ENCODE measurements at regions not wholly inside any gene's neighbourhood (a gene's known extent, or its start where the extent isn't known, plus 50 kb on each side); places are given as distances from the start of the nearest gene placed in this dataset.

- Histone ChIP-seq H3K9me3 (ENCODE audit: control insufficient read depth in 1 of 2, low read length in 2 of 2) (no peaks in the 10 kb centered on the region), H3K4me3 (ENCODE audit: low read depth in 1 of 2, low read length in 2 of 2) (no peak overlapping the region), H3K4me1 (ENCODE audit: control insufficient read depth in 1 of 2, insufficient read depth in 2 of 2, low read length in 2 of 2) (peaks cover 0 to 3% of the 10 kb centered on the region in 2 donors), H3K27me3 (ENCODE audit: control insufficient read depth in 1 of 2, insufficient read depth in 2 of 2, low read length in 2 of 2) (no peaks in the 10 kb centered on the region), H3K36me3 (ENCODE audit: control insufficient read depth in 1 of 2, insufficient read depth in 2 of 2, low read length in 2 of 2) (no peaks in the 10 kb centered on the region), H3K27ac (ENCODE audit: low read depth, low read length) (no peak overlapping the region), H3K9ac (ENCODE audit: low read depth in 1 of 2, low read length in 2 of 2) (no peak overlapping the region)
These were observed 101.5 kb upstream of the RAB11FIP2 start for GRCh38 chr10:118148247-118148646.

DNA sequence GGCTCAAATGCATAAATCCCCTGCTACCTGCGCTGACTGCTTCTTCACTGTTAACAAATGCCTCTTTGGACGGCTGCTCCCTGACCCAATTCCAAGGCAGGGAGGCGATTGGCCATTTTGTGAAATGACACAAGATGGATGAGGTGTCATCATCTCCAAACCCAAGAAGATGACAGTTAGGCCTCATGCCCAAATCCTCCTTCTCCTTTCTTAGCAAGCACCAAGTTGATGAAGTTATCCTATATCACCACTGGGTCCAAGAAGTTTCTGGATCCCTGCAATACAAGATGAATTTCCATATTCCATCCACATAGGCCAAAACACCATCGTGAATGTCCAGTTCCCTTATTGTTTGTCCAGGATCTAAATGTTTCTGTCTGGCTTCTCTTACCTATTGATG is 98.5 kb upstream of the RAB11FIP2 start:
- H3K27me3 ChIP-seq (ENCODE audit: control insufficient read depth in 1 of 2, insufficient read depth in 2 of 2, low read length in 2 of 2), result no peaks in the 10 kb centered on the region
- no peaks in the 10 kb centered on the region for H3K9me3 ChIP-seq (ENCODE audit: control insufficient read depth in 1 of 2, low read length in 2 of 2)
- H3K27ac ChIP-seq (ENCODE audit: low read depth, low read length), result no peak overlapping the region
- no peaks in the 10 kb centered on the region for H3K4me1 ChIP-seq (ENCODE audit: control insufficient read depth in 1 of 2, insufficient read depth in 2 of 2, low read length in 2 of 2)
- H3K4me3 ChIP-seq (ENCODE audit: low read depth in 1 of 2, low read length in 2 of 2), result no peak overlapping the region
- no peaks in the 10 kb centered on the region for H3K36me3 ChIP-seq (ENCODE audit: control insufficient read depth in 1 of 2, insufficient read depth in 2 of 2, low read length in 2 of 2)
- no peak overlapping the region for H3K9ac ChIP-seq (ENCODE audit: low read depth in 1 of 2, low read length in 2 of 2)

- Histone ChIP-seq H3K36me3 (ENCODE audit: control insufficient read depth in 1 of 2, insufficient read depth in 2 of 2, low read length in 2 of 2) (no peaks in the 10 kb centered on the region), H3K9me3 (ENCODE audit: control insufficient read depth in 1 of 2, low read length in 2 of 2) (no peaks in the 10 kb centered on the region), H3K27ac (ENCODE audit: low read depth, low read length) (no peak overlapping the region), H3K9ac (ENCODE audit: low read depth in 1 of 2, low read length in 2 of 2) (no peak overlapping the region), H3K27me3 (ENCODE audit: control insufficient read depth in 1 of 2, insufficient read depth in 2 of 2, low read length in 2 of 2) (no peaks in the 10 kb centered on the region), H3K4me3 (ENCODE audit: low read depth in 1 of 2, low read length in 2 of 2) (no peak overlapping the region), H3K4me1 (ENCODE audit: control insufficient read depth in 1 of 2, insufficient read depth in 2 of 2, low read length in 2 of 2) (no peaks in the 10 kb centered on the region)
These were observed 94.7 kb upstream of the RAB11FIP2 start for GRCh38 chr10:118141471-118141870.

DNA sequence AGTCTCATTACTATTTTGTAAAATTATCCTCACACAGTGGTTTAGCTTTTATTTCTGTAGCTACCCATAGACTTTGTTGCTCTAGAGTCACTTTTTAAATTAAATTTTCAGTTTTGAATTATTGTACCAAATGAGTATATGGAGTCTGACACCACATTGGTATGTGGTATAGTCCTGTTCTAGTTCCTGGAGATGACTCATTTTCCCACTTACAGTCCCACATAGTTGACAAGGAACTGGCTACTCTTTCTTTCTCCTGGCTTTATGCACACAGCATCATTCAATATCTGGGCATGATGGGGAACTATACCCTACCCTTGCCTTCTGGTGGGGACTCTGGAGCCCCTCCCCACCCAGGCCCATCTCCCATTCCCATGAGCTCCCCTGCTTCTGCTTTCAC is 92.6 kb upstream of the RAB11FIP2 start:
- H3K27ac ChIP-seq (ENCODE audit: low read depth, low read length), result no peak overlapping the region
- H3K27me3 ChIP-seq (ENCODE audit: control insufficient read depth in 1 of 2, insufficient read depth in 2 of 2, low read length in 2 of 2), result no peaks in the 10 kb centered on the region
- H3K4me3 ChIP-seq (ENCODE audit: low read depth in 1 of 2, low read length in 2 of 2), result no peak overlapping the region
- no peak overlapping the region for H3K9ac ChIP-seq (ENCODE audit: low read depth in 1 of 2, low read length in 2 of 2)
- no peaks in the 10 kb centered on the region for H3K4me1 ChIP-seq (ENCODE audit: control insufficient read depth in 1 of 2, insufficient read depth in 2 of 2, low read length in 2 of 2)
- no peaks in the 10 kb centered on the region for H3K36me3 ChIP-seq (ENCODE audit: control insufficient read depth in 1 of 2, insufficient read depth in 2 of 2, low read length in 2 of 2)
- no peaks in the 10 kb centered on the region for H3K9me3 ChIP-seq (ENCODE audit: control insufficient read depth in 1 of 2, low read length in 2 of 2)

DNA sequence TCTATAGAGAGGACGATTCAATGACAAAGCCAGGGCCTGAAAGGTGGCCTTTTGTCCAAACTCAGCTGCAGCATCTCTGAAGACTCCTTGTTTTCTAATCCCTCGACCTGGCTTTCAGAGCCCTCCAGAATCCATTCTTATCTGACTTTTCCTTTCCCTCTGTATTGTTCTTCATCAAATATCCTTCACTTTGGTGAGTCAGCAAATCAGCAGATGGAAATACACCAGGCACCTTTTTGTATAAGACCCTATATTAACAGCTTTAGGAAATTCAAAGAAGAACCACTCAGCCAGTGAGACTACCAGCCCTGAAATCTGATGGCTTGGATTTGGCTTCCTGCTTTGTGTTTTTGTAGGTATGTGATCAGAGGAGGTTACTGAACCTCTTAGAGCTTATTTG is 81.9 kb upstream of the RAB11FIP2 start:
- Histone ChIP-seq H3K27ac (ENCODE audit: low read depth, low read length) (no peak overlapping the region), H3K9ac (ENCODE audit: low read depth in 1 of 2, low read length in 2 of 2) (no peak overlapping the region), H3K36me3 (ENCODE audit: control insufficient read depth in 1 of 2, insufficient read depth in 2 of 2, low read length in 2 of 2) (no peaks in the 10 kb centered on the region), H3K4me1 (ENCODE audit: control insufficient read depth in 1 of 2, insufficient read depth in 2 of 2, low read length in 2 of 2) (no peaks in the 10 kb centered on the region), H3K9me3 (ENCODE audit: control insufficient read depth in 1 of 2, low read length in 2 of 2) (no peaks in the 10 kb centered on the region), H3K4me3 (ENCODE audit: low read depth in 1 of 2, low read length in 2 of 2) (no peak overlapping the region), H3K27me3 (ENCODE audit: control insufficient read depth in 1 of 2, insufficient read depth in 2 of 2, low read length in 2 of 2) (no peaks in the 10 kb centered on the region)

- H3K27me3 ChIP-seq (ENCODE audit: control insufficient read depth in 1 of 2, insufficient read depth in 2 of 2, low read length in 2 of 2), result no peaks in the 10 kb centered on the region
- no peak overlapping the region for H3K27ac ChIP-seq (ENCODE audit: low read depth, low read length)
- H3K9ac ChIP-seq (ENCODE audit: low read depth in 1 of 2, low read length in 2 of 2), result no peak overlapping the region
- no peak overlapping the region for H3K4me3 ChIP-seq (ENCODE audit: low read depth in 1 of 2, low read length in 2 of 2)
- H3K9me3 ChIP-seq (ENCODE audit: control insufficient read depth in 1 of 2, low read length in 2 of 2), result no peaks in the 10 kb centered on the region
- H3K4me1 ChIP-seq (ENCODE audit: control insufficient read depth in 1 of 2, insufficient read depth in 2 of 2, low read length in 2 of 2), result no peaks in the 10 kb centered on the region
- no peaks in the 10 kb centered on the region for H3K36me3 ChIP-seq (ENCODE audit: control insufficient read depth in 1 of 2, insufficient read depth in 2 of 2, low read length in 2 of 2)
These were observed 72.0 kb upstream of the RAB11FIP2 start for GRCh38 chr10:118118716-118119115.

DNA sequence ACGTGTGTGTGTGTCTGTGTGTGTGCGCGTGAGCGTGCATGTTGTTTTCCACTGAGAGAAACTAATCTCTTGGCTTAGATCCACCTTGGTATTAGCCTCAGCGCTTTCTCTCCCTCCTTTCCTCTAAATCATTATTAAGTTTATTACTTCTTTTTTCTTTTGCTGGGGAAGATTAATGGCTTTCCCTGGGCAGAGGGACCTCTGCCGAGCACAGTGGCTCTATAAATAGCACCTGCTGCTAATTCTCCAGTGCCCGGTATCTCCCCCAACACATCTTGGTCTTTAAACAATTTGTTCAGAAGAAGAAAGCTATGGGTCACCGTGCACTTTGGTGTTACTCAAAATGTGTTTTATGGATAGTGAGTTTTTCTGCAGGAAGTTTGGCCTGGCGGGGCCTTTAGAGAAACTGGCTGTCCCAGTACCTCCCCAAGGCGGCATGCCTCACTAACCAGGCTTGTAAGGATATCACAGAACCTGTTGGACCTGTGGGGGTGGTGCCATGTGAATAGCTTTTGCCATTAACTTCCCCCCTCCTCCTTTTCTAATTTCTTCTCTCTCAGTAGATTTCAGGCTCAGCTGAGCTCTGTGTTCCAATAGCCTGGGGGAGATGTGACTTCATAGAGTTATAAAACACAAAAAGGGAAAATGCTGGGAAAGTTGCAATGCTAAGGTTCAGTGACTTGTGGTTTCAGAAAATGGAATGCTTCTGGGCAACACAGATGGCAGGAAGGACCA is 70.1 kb upstream of the RAB11FIP2 start:
- no peak overlapping the region for H3K27ac ChIP-seq (ENCODE audit: low read depth, low read length)
- H3K27me3 ChIP-seq (ENCODE audit: control insufficient read depth in 1 of 2, insufficient read depth in 2 of 2, low read length in 2 of 2), result no peaks in the 10 kb centered on the region
- H3K4me3 ChIP-seq (ENCODE audit: low read depth in 1 of 2, low read length in 2 of 2), result no peak overlapping the region
- H3K9me3 ChIP-seq (ENCODE audit: control insufficient read depth in 1 of 2, low read length in 2 of 2), result no peaks in the 10 kb centered on the region
- H3K9ac ChIP-seq (ENCODE audit: low read depth in 1 of 2, low read length in 2 of 2), result no peak overlapping the region
- no peaks in the 10 kb centered on the region for H3K36me3 ChIP-seq (ENCODE audit: control insufficient read depth in 1 of 2, insufficient read depth in 2 of 2, low read length in 2 of 2)
- no peaks in the 10 kb centered on the region for H3K4me1 ChIP-seq (ENCODE audit: control insufficient read depth in 1 of 2, insufficient read depth in 2 of 2, low read length in 2 of 2)

GRCh38 chr10:118116362-118116714 is 69.6 kb upstream of the RAB11FIP2 start:
- Histone ChIP-seq H3K9me3 (ENCODE audit: control insufficient read depth in 1 of 2, low read length in 2 of 2) (no peaks in the 10 kb centered on the region), H3K4me3 (ENCODE audit: low read depth in 1 of 2, low read length in 2 of 2) (no peak overlapping the region), H3K4me1 (ENCODE audit: control insufficient read depth in 1 of 2, insufficient read depth in 2 of 2, low read length in 2 of 2) (no peaks in the 10 kb centered on the region), H3K9ac (ENCODE audit: low read depth in 1 of 2, low read length in 2 of 2) (no peak overlapping the region), H3K27me3 (ENCODE audit: control insufficient read depth in 1 of 2, insufficient read depth in 2 of 2, low read length in 2 of 2) (no peaks in the 10 kb centered on the region), H3K27ac (ENCODE audit: low read depth, low read length) (no peak overlapping the region), H3K36me3 (ENCODE audit: control insufficient read depth in 1 of 2, insufficient read depth in 2 of 2, low read length in 2 of 2) (no peaks in the 10 kb centered on the region)

- Histone ChIP-seq H3K27me3 (ENCODE audit: control insufficient read depth in 1 of 2, insufficient read depth in 2 of 2, low read length in 2 of 2) (no peaks in the 10 kb centered on the region), H3K9me3 (ENCODE audit: control insufficient read depth in 1 of 2, low read length in 2 of 2) (no peaks in the 10 kb centered on the region), H3K27ac (ENCODE audit: low read depth, low read length) (no peak overlapping the region), H3K36me3 (ENCODE audit: control insufficient read depth in 1 of 2, insufficient read depth in 2 of 2, low read length in 2 of 2) (no peaks in the 10 kb centered on the region), H3K9ac (ENCODE audit: low read depth in 1 of 2, low read length in 2 of 2) (no peak overlapping the region), H3K4me3 (ENCODE audit: low read depth in 1 of 2, low read length in 2 of 2) (no peak overlapping the region), H3K4me1 (ENCODE audit: control insufficient read depth in 1 of 2, insufficient read depth in 2 of 2, low read length in 2 of 2) (no peaks in the 10 kb centered on the region)
These were observed 69.0 kb upstream of the RAB11FIP2 start for GRCh38 chr10:118115701-118116100.

- no peaks in the 10 kb centered on the region for H3K9me3 ChIP-seq (ENCODE audit: control insufficient read depth in 1 of 2, low read length in 2 of 2)
- no peak overlapping the region for H3K4me3 ChIP-seq (ENCODE audit: low read depth in 1 of 2, low read length in 2 of 2)
- H3K27ac ChIP-seq (ENCODE audit: low read depth, low read length), result no peak overlapping the region
- no peaks in the 10 kb centered on the region for H3K4me1 ChIP-seq (ENCODE audit: control insufficient read depth in 1 of 2, insufficient read depth in 2 of 2, low read length in 2 of 2)
- no peak overlapping the region for H3K9ac ChIP-seq (ENCODE audit: low read depth in 1 of 2, low read length in 2 of 2)
- H3K36me3 ChIP-seq (ENCODE audit: control insufficient read depth in 1 of 2, insufficient read depth in 2 of 2, low read length in 2 of 2), result no peaks in the 10 kb centered on the region
- H3K27me3 ChIP-seq (ENCODE audit: control insufficient read depth in 1 of 2, insufficient read depth in 2 of 2, low read length in 2 of 2), result no peaks in the 10 kb centered on the region
These were observed 68.3 kb upstream of the RAB11FIP2 start for GRCh38 chr10:118114992-118115391.

Measured in duodenal mucosa (tissue), 2 donors.